K562 (cell line): ENCODE measurements at regions not wholly inside any gene's neighbourhood (a gene's known extent, or its start where the extent isn't known, plus 50 kb on each side); places are given as distances from the start of the nearest gene placed in this dataset.
"Not testable (repeated sequence)": the region's sequence is repeated elsewhere in the genome, so short reads cannot be mapped to it uniquely, and the experiment has no call there.

ENCODE experiments used
- STAG1 ChIP-seq: sonication (generic); formaldehyde crosslinking; IDR thresholded peaks from 2 replicates; pipeline ENCODE4 v1.5.0; 2020; ENCODE audit warnings: missing genetic modification reagents, borderline replicate concordance
- TF ChIP-seq, protein P1 (sequence below), 2 experiments: fragments of 450-650 bp; formaldehyde crosslinking in 1 of 2; IDR thresholded peaks; 2 replicates each; pipeline versions ENCODE4 v1.4.0 to v1.6.1; 2014 to 2020; ENCODE audit warnings: mild to moderate bottlenecking in 2 of 2, borderline replicate concordance in 1 of 2, low read depth in 1 of 2

DNA sequence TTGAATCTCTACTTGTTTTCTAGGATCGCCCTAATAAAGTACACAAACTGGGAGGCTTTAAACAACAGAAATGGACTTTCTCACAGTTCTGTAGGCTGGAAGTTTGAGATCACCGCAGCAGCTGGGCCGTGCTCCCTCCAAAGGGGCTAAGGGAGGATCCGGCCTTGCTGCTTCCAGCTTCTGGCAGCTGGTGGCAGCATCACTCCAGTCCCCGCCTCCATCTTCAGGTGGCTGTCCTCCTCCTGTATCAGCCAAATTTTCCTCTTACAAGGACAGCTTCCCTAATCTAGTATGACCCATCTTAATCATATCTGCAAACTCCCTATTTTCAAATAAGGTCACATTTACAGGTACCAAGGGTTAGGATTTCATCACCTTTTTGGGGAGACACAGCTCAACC lies 120.5 kb downstream of the MRPL57 start (continued):
- TF ChIP-seq, protein P1, sequence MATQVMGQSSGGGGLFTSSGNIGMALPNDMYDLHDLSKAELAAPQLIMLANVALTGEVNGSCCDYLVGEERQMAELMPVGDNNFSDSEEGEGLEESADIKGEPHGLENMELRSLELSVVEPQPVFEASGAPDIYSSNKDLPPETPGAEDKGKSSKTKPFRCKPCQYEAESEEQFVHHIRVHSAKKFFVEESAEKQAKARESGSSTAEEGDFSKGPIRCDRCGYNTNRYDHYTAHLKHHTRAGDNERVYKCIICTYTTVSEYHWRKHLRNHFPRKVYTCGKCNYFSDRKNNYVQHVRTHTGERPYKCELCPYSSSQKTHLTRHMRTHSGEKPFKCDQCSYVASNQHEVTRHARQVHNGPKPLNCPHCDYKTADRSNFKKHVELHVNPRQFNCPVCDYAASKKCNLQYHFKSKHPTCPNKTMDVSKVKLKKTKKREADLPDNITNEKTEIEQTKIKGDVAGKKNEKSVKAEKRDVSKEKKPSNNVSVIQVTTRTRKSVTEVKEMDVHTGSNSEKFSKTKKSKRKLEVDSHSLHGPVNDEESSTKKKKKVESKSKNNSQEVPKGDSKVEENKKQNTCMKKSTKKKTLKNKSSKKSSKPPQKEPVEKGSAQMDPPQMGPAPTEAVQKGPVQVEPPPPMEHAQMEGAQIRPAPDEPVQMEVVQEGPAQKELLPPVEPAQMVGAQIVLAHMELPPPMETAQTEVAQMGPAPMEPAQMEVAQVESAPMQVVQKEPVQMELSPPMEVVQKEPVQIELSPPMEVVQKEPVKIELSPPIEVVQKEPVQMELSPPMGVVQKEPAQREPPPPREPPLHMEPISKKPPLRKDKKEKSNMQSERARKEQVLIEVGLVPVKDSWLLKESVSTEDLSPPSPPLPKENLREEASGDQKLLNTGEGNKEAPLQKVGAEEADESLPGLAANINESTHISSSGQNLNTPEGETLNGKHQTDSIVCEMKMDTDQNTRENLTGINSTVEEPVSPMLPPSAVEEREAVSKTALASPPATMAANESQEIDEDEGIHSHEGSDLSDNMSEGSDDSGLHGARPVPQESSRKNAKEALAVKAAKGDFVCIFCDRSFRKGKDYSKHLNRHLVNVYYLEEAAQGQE (IDR thresholded peaks at IDR 0.05; ENCODE audit: borderline replicate concordance), result peak; percentile 63
- TF ChIP-seq, protein P1 (CRISPR knock-in tag; IDR thresholded peaks at IDR 0.05; ENCODE audit: low read depth), result not testable (repeated sequence)
- peak; percentile 54; the same call in 1 of the 2 replicates for TF ChIP-seq STAG1 (CRISPR knock-in tag)
